WTC11 (cell line): ENCODE measurements at regions not wholly inside any gene's neighbourhood (a gene's known extent, or its start where the extent isn't known, plus 50 kb on each side); places are given as distances from the start of the nearest gene placed in this dataset.

ENCODE experiments used
- ATAC-seq: fragments of 200-7000 bp; cut with Tn5 transposase; 2 replicates; pipeline ENCODE4 v1.10.0; 2021; ENCODE audit warnings: mild to moderate bottlenecking, moderate library complexity
- CTCF ChIA-PET: fragments of 300-600 bp; sonication (Branson Sonifier 250); formaldehyde crosslinking; loops from one replicate; lab custom pipeline; 2021; ENCODE audit warnings: antibody characterized with exemption; lab: Charles Lee
- POLR2A ChIA-PET: fragments of 350-600 bp; sonication (Branson Sonifier 250); formaldehyde crosslinking; loops from one replicate; lab custom pipeline; 2021; ENCODE audit warnings: antibody characterized with exemption; lab: Charles Lee
- DNase-seq: peaks from one replicate; pipeline ENCODE4 v3.0.0; 2021; ENCODE audit warnings: low spot score
- H3K27ac Mint-ChIP-seq: 2 replicates; pipeline ENCODE4 v1.8.0; 2021; ENCODE audit warnings: mixed read lengths
- H3K27me3 Mint-ChIP-seq: 2 replicates; pipeline ENCODE4 v1.8.0; 2021; ENCODE audit warnings: low read depth, mild to moderate bottlenecking, moderate library complexity, mixed read lengths
- H3K36me3 Mint-ChIP-seq: 2 replicates; pipeline ENCODE4 v1.8.0; 2021; ENCODE audit warnings: mixed read lengths
- H3K4me1 Mint-ChIP-seq: 2 replicates; pipeline ENCODE4 v1.8.0; 2022; ENCODE audit warnings: mixed read lengths
- H3K4me3 Mint-ChIP-seq: 2 replicates; pipeline ENCODE4 v1.8.0; 2021; ENCODE audit warnings: mild to moderate bottlenecking, moderate library complexity, mixed read lengths
- H3K9me3 Mint-ChIP-seq: 2 replicates; pipeline ENCODE4 v1.8.0; 2021; ENCODE audit warnings: mixed read lengths
- E2F4 ChIP-seq: sonication (generic); formaldehyde crosslinking; IDR thresholded peaks from 2 replicates; pipeline ENCODE4 v1.8.1; 2022; ENCODE audit warnings: low read depth, mild to moderate bottlenecking, moderate library complexity, missing genetic modification reagents, borderline replicate concordance
- ELF4 ChIP-seq: sonication (generic); formaldehyde crosslinking; IDR thresholded peaks from 2 replicates; pipeline ENCODE4 v1.8.1; 2022; ENCODE audit warnings: low read depth, mild to moderate bottlenecking, moderate library complexity, missing genetic modification reagents
- EMX1 ChIP-seq: fragments of 250-450 bp; sonication (Bioruptor Pico); IDR thresholded peaks from 2 replicates; pipeline ENCODE4 v1.8.0; 2021; ENCODE audit warnings: mild to moderate bottlenecking
- ERG ChIP-seq: fragments of 250-450 bp; sonication (Bioruptor Pico); IDR thresholded peaks from 2 replicates; pipeline ENCODE4 v1.8.0; 2021; ENCODE audit warnings: mild to moderate bottlenecking
- FOXP4 ChIP-seq: sonication (generic); formaldehyde crosslinking; IDR thresholded peaks from 2 replicates; pipeline ENCODE4 v1.8.0; 2022; ENCODE audit warnings: mild to moderate bottlenecking, missing genetic modification reagents
- GTF2I ChIP-seq: fragments of 250-450 bp; sonication (Bioruptor Pico); conservative IDR thresholded peaks from 2 replicates; pipeline ENCODE4 v1.4.0; 2021; ENCODE audit warnings: mild to moderate bottlenecking
- MYBL2 ChIP-seq: sonication (generic); formaldehyde crosslinking; IDR thresholded peaks from 2 replicates; pipeline ENCODE4 v1.8.1; 2023; ENCODE audit warnings: mild to moderate bottlenecking, moderate library complexity, missing genetic modification reagents
- NR1H2 ChIP-seq: sonication (generic); formaldehyde crosslinking; IDR thresholded peaks from 2 replicates; pipeline ENCODE4 v1.9.0; 2021; ENCODE audit warnings: mild to moderate bottlenecking, moderate library complexity, missing genetic modification reagents
- SMAD4 ChIP-seq: sonication (generic); formaldehyde crosslinking; IDR thresholded peaks from 2 replicates; pipeline ENCODE4 v1.8.0; 2022; ENCODE audit warnings: mild to moderate bottlenecking, missing genetic modification reagents
- TEAD1 ChIP-seq: sonication (generic); formaldehyde crosslinking; IDR thresholded peaks from 2 replicates; pipeline ENCODE4 v1.8.0; 2022; ENCODE audit warnings: mild to moderate bottlenecking, missing genetic modification reagents
- USF2 ChIP-seq: sonication (generic); formaldehyde crosslinking; IDR thresholded peaks from 2 replicates; pipeline ENCODE4 v1.8.1; 2023; ENCODE audit warnings: mild to moderate bottlenecking, missing genetic modification reagents, moderate library complexity
- ZBTB21 ChIP-seq: sonication (generic); formaldehyde crosslinking; IDR thresholded peaks from 2 replicates; pipeline ENCODE4 v1.8.1; 2023; ENCODE audit warnings: mild to moderate bottlenecking, missing genetic modification reagents, borderline replicate concordance
- ZBTB43 ChIP-seq: sonication (generic); formaldehyde crosslinking; IDR thresholded peaks from 2 replicates; pipeline ENCODE4 v1.8.1; 2023; ENCODE audit warnings: mild to moderate bottlenecking, missing genetic modification reagents
- ZMAT4 ChIP-seq: fragments of 250-450 bp; sonication (Bioruptor Pico); IDR thresholded peaks from 2 replicates; pipeline ENCODE4 v1.9.0; 2021; ENCODE audit warnings: mild to moderate bottlenecking
- ZNF138 ChIP-seq: sonication (generic); formaldehyde crosslinking; conservative IDR thresholded peaks from 2 replicates; pipeline ENCODE4 v1.8.1; 2022; ENCODE audit warnings: mild to moderate bottlenecking, moderate library complexity, missing genetic modification reagents
- ZNF219 ChIP-seq: sonication (generic); formaldehyde crosslinking; IDR thresholded peaks from 2 replicates; pipeline ENCODE4 v1.8.0; 2023; ENCODE audit warnings: missing genetic modification reagents, mild to moderate bottlenecking, borderline replicate concordance
- ZNF232 ChIP-seq: sonication (generic); formaldehyde crosslinking; IDR thresholded peaks from 2 replicates; pipeline ENCODE4 v1.8.0; 2022; ENCODE audit warnings: mild to moderate bottlenecking, missing genetic modification reagents
- ZNF281 ChIP-seq: sonication (generic); formaldehyde crosslinking; IDR thresholded peaks from 2 replicates; pipeline ENCODE4 v1.8.0; 2023; ENCODE audit warnings: mild to moderate bottlenecking, missing genetic modification reagents
- ZNF396 ChIP-seq: fragments of 250-450 bp; sonication (Bioruptor Pico); IDR thresholded peaks from 2 replicates; pipeline ENCODE4 v1.8.0; 2021; ENCODE audit warnings: mild to moderate bottlenecking, moderate library complexity, borderline replicate concordance
- ZNF532 ChIP-seq: fragments of 250-450 bp; sonication (Bioruptor Pico); IDR thresholded peaks from 2 replicates; pipeline ENCODE4 v1.9.0; 2021; ENCODE audit warnings: mild to moderate bottlenecking, borderline replicate concordance

- no peak for DNase-seq
- H3K27me3 Mint-ChIP-seq = no peaks in the 10 kb centered on the region
- H3K9me3 Mint-ChIP-seq = no peaks in the 10 kb centered on the region
- no peak overlapping the region for H3K4me3 Mint-ChIP-seq
- CTCF ChIA-PET = no interaction called here
- H3K4me1 Mint-ChIP-seq = no peaks in the 10 kb centered on the region
- no peak for ATAC-seq
- TF ChIP-seq ZBTB21 (CRISPR knock-in tag) (no peak), ZNF232 (CRISPR knock-in tag) (no peak), ELF4 (no peak), ZNF219 (CRISPR knock-in tag) (no peak), ZMAT4 (CRISPR knock-in tag) (no peak), ZNF281 (CRISPR knock-in tag) (no peak), ZNF138 (no peak), E2F4 (CRISPR knock-in tag) (no peak), NR1H2 (CRISPR knock-in tag) (no peak), ERG (CRISPR knock-in tag) (no peak), GTF2I (CRISPR knock-in tag) (no peak), ZNF396 (CRISPR knock-in tag) (no peak), ZBTB43 (CRISPR knock-in tag) (no peak), TEAD1 (no peak), SMAD4 (CRISPR knock-in tag) (no peak), USF2 (CRISPR knock-in tag) (no peak), MYBL2 (CRISPR knock-in tag) (no peak), EMX1 (no peak), ZNF532 (CRISPR knock-in tag) (no peak), FOXP4 (CRISPR knock-in tag) (no peak)
- no peak overlapping the region for H3K27ac Mint-ChIP-seq
- POLR2A ChIA-PET = no interaction called here
- no peaks in the 10 kb centered on the region for H3K36me3 Mint-ChIP-seq
Observed at GRCh38 chrX:9235722-9236121, 201.8 kb upstream of the FAM9B start.
